HG02973 (cell line): ENCODE measurements at regions not wholly inside any gene's neighbourhood (a gene's known extent, or its start where the extent isn't known, plus 50 kb on each side); places are given as distances from the start of the nearest gene placed in this dataset.
A peak's percentile ranks its signal among the peaks of the same experiment; 100 is the strongest.

Experiments used
- ATAC-seq: cut with Tn5 transposase; IDR thresholded peaks from one replicate; pipeline ENCODE4 v1.9.1; 2021; ENCODE audit warnings: moderate library complexity; ENCODE audit not compliant: unreplicated experiment

GRCh38 chr5:87099291-87099839, 168.3 kb upstream of the RASA1 start:
- no peak for ATAC-seq

GRCh38 chr5:87099968-87100367, 167.7 kb upstream of the RASA1 start:
- no peak for ATAC-seq

GRCh38 chr5:87101321-87101720, 166.4 kb upstream of the RASA1 start:
- no peak for ATAC-seq

- ATAC-seq = no peak
Observed at GRCh38 chr5:87102841-87103240, 164.8 kb upstream of the RASA1 start.

- ATAC-seq = peak; percentile 95
Observed at GRCh38 chr5:87103616-87104287, 163.9 kb upstream of the RASA1 start.

GRCh38 chr5:87105577-87105976, 162.1 kb upstream of the RASA1 start:
- no peak for ATAC-seq

GRCh38 chr5:87109746-87110145, 157.9 kb upstream of the RASA1 start:
- no peak for ATAC-seq

GRCh38 chr5:87110721-87111120, 157.0 kb upstream of the RASA1 start:
- no peak for ATAC-seq

- ATAC-seq = no peak
Observed at GRCh38 chr5:87113861-87114260, 153.8 kb upstream of the RASA1 start.

- no peak for ATAC-seq
Observed at GRCh38 chr5:87114631-87115030, 153.1 kb upstream of the RASA1 start.

GRCh38 chr5:87115839-87116364, 151.8 kb upstream of the RASA1 start:
- no peak for ATAC-seq

GRCh38 chr5:87116825-87117512, 150.7 kb upstream of the RASA1 start:
- peak; percentile 88 for ATAC-seq

GRCh38 chr5:87119588-87119987, 148.1 kb upstream of the RASA1 start:
- ATAC-seq = no peak

GRCh38 chr5:87120518-87121303, 147.0 kb upstream of the RASA1 start:
- ATAC-seq = peak; percentile 27

GRCh38 chr5:87121304-87122150, 146.2 kb upstream of the RASA1 start:
- peak; percentile 74 for ATAC-seq

GRCh38 chr5:87122151-87122977, 145.3 kb upstream of the RASA1 start:
- ATAC-seq = no peak

GRCh38 chr5:87125766-87126165, 141.9 kb upstream of the RASA1 start:
- ATAC-seq = no peak

GRCh38 chr5:87126869-87127268, 140.8 kb upstream of the RASA1 start:
- no peak for ATAC-seq

GRCh38 chr5:87127426-87127825, 140.3 kb upstream of the RASA1 start:
- no peak for ATAC-seq
